GM12865 (cell line): ENCODE measurements at regions not wholly inside any gene's neighbourhood (a gene's known extent, or its start where the extent isn't known, plus 50 kb on each side); places are given as distances from the start of the nearest gene placed in this dataset.
"Not testable (repeated sequence)": the region's sequence is repeated elsewhere in the genome, so short reads cannot be mapped to it uniquely, and the experiment has no call there.

ENCODE experiments used
- DNase-seq: peaks from one replicate; pipeline ENCODE4 v3.0.0; 2010; ENCODE audit warnings: low read depth
- H3K4me3 ChIP-seq: 2 replicates; pipeline ENCODE4 v1.5.1; 2011; ENCODE audit warnings: mild to moderate bottlenecking, low read depth, low read length, control low read depth
- TF ChIP-seq, protein P1 (sequence below): IDR thresholded peaks from 2 replicates; pipeline ENCODE4 v1.5.1; 2011; ENCODE audit warnings: low read length, control low read depth, low read depth, inconsistent platforms; ENCODE audit not compliant: insufficient read depth; ENCODE audit errors: missing control alignments

- no peak for DNase-seq
- TF ChIP-seq, protein P1, sequence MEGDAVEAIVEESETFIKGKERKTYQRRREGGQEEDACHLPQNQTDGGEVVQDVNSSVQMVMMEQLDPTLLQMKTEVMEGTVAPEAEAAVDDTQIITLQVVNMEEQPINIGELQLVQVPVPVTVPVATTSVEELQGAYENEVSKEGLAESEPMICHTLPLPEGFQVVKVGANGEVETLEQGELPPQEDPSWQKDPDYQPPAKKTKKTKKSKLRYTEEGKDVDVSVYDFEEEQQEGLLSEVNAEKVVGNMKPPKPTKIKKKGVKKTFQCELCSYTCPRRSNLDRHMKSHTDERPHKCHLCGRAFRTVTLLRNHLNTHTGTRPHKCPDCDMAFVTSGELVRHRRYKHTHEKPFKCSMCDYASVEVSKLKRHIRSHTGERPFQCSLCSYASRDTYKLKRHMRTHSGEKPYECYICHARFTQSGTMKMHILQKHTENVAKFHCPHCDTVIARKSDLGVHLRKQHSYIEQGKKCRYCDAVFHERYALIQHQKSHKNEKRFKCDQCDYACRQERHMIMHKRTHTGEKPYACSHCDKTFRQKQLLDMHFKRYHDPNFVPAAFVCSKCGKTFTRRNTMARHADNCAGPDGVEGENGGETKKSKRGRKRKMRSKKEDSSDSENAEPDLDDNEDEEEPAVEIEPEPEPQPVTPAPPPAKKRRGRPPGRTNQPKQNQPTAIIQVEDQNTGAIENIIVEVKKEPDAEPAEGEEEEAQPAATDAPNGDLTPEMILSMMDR = no peak
- no peak overlapping the region for H3K4me3 ChIP-seq
Observed at GRCh38 chr2:59176737-59177136, 935.6 kb upstream of the FANCL start.

- TF ChIP-seq, protein P1 = no peak
- DNase-seq = no peak
Observed at GRCh38 chr2:59174536-59175243, 933.6 kb upstream of the FANCL start.

DNA sequence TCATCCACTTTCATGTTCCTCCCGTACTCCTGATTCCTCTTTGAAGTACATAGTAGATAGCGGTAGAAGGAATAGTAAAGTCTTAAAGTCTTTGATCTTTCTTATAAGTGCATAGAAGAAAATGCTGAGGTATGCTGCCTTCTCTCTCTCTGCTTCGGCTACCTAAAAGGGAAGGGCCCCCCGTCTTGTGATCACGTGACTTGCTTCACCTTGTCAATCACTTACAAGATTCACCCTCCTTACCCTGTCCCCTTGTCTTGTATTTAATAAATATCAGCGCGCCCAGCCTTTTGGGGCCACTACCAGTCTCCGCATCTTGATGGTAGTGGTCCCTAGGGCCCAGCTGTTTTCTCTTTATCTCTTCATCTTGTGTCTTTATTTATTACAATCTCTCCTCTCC is 932.2 kb upstream of the FANCL start:
- TF ChIP-seq, protein P1 = no peak
- no peak overlapping the region for H3K4me3 ChIP-seq
- no peak for DNase-seq

More at GRCh38 chr2:59174536-59175243, 933.6 kb upstream of the FANCL start:
- no peak overlapping the region for H3K4me3 ChIP-seq

- no peak for DNase-seq
- TF ChIP-seq, protein P1 = no peak
- H3K4me3 ChIP-seq = no peak overlapping the region
Observed at GRCh38 chr2:59171019-59171418, 929.9 kb upstream of the FANCL start.

DNA sequence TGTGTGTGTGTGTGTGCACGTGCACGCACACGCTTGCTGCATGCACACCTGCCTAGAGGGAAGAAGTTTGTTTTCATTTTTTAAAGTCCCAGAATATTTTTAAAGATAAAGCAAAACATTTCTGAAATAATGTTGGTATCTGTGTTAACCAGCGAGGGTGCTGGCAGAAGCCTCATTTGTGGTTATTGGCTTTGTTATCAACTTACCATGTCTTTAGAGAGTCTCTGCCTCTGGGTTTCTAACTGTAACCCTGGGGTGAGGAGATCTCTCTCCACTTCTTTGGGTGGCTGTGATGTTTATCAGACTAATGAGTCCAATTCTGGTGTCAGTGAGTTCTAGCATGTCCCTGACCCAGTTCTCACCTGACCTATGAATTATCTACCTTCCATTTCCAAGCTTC is 927.6 kb upstream of the FANCL start:
- no peak overlapping the region for H3K4me3 ChIP-seq
- TF ChIP-seq, protein P1 = no peak
- no peak for DNase-seq

DNA sequence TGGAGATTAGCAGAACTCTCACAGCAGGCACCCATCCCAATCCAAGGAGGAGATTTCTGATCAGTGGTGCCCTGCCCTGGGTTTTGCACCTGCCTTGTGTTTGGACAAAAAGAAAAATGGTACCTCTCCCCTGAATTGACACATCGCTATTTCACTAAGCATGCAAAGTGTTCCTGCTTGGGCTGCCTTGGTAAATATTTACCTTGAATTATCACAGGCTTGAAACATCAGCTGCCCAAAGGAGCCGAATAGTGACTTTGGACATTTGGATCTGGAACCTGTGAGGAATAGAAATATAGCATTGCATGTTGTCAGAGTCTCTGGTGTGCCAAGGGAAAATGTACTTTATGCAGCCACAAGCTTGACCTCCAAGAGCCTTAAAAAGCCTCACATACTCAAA is 926.4 kb upstream of the FANCL start:
- no peak overlapping the region for H3K4me3 ChIP-seq
- no peak for DNase-seq

DNA sequence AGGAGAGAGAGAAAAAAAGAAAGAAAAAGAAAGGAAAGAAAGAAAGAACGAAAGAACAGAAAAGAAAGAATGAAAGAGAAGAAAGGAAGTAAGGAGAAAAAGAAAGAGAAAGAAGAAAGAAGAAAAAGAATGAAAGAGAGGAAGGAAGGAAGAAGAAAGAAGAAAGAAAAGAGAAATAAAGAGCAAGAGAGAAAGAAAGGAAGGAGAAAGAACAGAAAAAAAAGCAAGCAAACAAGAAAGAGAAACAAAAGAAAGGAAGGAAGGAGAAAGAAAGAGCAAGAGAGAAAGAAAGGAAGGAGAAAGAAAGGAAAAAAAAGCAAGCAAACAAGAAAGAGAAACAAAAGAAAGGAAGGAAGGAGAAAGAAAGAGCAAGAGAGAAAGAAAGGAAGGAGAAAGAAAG is 916.8 kb upstream of the FANCL start:
- not testable (repeated sequence) for H3K4me3 ChIP-seq

More for the DNA sequence above, 926.4 kb upstream of the FANCL start:
- TF ChIP-seq, protein P1 = no peak

More for the DNA sequence above, 916.8 kb upstream of the FANCL start:
- not testable (repeated sequence) for DNase-seq
